Neural crest cell (in vitro differentiated cells): ENCODE measurements at regions not wholly inside any gene's neighbourhood (a gene's known extent, or its start where the extent isn't known, plus 50 kb on each side); places are given as distances from the start of the nearest gene placed in this dataset.

Experiments used
- DNase-seq: peaks from one replicate; pipeline ENCODE4 v3.0.0; 2021; ENCODE audit warnings: low read depth, mixed read lengths, low spot score
- H3K27ac Mint-ChIP-seq: one replicate; pipeline ENCODE4 v1.8.0; 2021; ENCODE audit warnings: mild to moderate bottlenecking, mixed read lengths; ENCODE audit not compliant: unreplicated experiment
- H3K27me3 Mint-ChIP-seq: 2 replicates; pipeline ENCODE4 v1.8.0; 2021; ENCODE audit warnings: low read depth, mild to moderate bottlenecking, mixed read lengths
- H3K36me3 Mint-ChIP-seq: 2 replicates; pipeline ENCODE4 v1.8.0; 2021; ENCODE audit warnings: low read depth, mild to moderate bottlenecking, mixed read lengths
- H3K4me1 Mint-ChIP-seq: 2 replicates; pipeline ENCODE4 v1.8.0; 2021; ENCODE audit warnings: mixed read lengths
- H3K4me3 Mint-ChIP-seq: one replicate; pipeline ENCODE4 v1.8.0; 2021; ENCODE audit warnings: mild to moderate bottlenecking, mixed read lengths
- H3K9me3 Mint-ChIP-seq: 2 replicates; pipeline ENCODE4 v1.8.0; 2021; ENCODE audit warnings: mixed read lengths
- CTCF ChIP-seq: fragments of 200-600 bp; sonication (generic); conservative IDR thresholded peaks from 2 replicates; pipeline ENCODE4 v1.5.0; 2021; ENCODE audit warnings: antibody characterized with exemption, mild to moderate bottlenecking

- Mint-ChIP-seq H3K27ac (no peak overlapping the region), H3K4me3 (no peak overlapping the region), H3K27me3 (no peaks in the 10 kb centered on the region), H3K4me1 (peaks cover 39% of the 10 kb centered on the region), H3K9me3 (no peaks in the 10 kb centered on the region), H3K36me3 (no peaks in the 10 kb centered on the region)
- no peak for TF ChIP-seq CTCF
- DNase-seq = no peak
Measured at GRCh38 chr2:217045700-217046475, 186.0 kb upstream of the TNP1 start.

DNA sequence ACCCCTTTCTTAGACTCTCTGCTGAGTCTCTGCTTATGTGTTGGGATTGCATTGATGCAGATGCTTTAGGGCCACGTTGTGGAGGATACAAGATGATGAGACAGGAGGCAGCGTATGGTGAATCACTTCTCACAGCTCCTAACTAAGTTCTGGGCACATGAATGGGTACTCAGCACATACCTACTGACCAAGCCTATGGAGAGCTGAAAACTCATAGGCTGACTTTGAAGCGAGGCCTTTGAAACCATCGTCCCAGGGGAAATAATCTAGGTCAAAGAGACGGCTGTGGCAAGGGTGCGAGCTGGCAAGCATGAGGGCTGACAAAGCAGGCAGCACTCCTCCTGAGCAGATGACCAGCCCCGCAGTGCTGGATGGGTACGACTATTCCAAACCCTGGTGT is 180.2 kb upstream of the TNP1 start:
- H3K36me3 Mint-ChIP-seq = no peaks in the 10 kb centered on the region
- no peaks in the 10 kb centered on the region for H3K27me3 Mint-ChIP-seq
- no peak for DNase-seq
- H3K27ac Mint-ChIP-seq = no peak overlapping the region
- H3K4me1 Mint-ChIP-seq = peaks cover 17% of the 10 kb centered on the region
- TF ChIP-seq CTCF = no peak
- H3K4me3 Mint-ChIP-seq = no peak overlapping the region
- no peaks in the 10 kb centered on the region for H3K9me3 Mint-ChIP-seq

GRCh38 chr2:217038001-217038400 is 178.1 kb upstream of the TNP1 start:
- Mint-ChIP-seq H3K4me3 (no peak overlapping the region), H3K27me3 (no peaks in the 10 kb centered on the region), H3K36me3 (no peaks in the 10 kb centered on the region), H3K9me3 (peaks cover 2% of the 10 kb centered on the region), H3K4me1 (peaks cover 16% of the 10 kb centered on the region), H3K27ac (no peak overlapping the region)
- no peak for TF ChIP-seq CTCF
- no peak for DNase-seq

DNA sequence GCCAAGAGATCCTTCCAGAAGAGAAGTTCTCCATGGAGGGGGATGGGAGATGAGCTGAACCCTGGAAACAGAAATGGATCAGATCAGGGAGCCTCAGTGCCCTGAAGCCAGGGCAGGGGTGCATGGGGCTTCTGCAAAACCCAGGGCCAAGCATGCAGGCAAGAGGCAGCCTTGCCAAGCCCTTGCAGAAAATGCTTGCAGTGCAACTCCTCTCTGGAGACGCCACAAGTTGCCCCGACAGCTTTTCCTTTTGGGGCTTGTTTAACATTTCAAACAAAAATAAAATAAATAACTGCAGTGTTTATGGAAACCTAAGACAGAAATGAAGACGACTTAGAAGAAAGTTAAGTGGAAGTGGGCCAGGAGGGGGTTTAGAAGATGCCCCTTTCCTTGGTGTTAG is 177.5 kb upstream of the TNP1 start:
- H3K4me1 Mint-ChIP-seq = peaks cover 16% of the 10 kb centered on the region
- no peaks in the 10 kb centered on the region for H3K27me3 Mint-ChIP-seq
- H3K27ac Mint-ChIP-seq = no peak overlapping the region
- H3K36me3 Mint-ChIP-seq = no peaks in the 10 kb centered on the region
- H3K9me3 Mint-ChIP-seq = peaks cover 2% of the 10 kb centered on the region
- no peak overlapping the region for H3K4me3 Mint-ChIP-seq
- TF ChIP-seq CTCF = no peak
- DNase-seq = no peak

DNA sequence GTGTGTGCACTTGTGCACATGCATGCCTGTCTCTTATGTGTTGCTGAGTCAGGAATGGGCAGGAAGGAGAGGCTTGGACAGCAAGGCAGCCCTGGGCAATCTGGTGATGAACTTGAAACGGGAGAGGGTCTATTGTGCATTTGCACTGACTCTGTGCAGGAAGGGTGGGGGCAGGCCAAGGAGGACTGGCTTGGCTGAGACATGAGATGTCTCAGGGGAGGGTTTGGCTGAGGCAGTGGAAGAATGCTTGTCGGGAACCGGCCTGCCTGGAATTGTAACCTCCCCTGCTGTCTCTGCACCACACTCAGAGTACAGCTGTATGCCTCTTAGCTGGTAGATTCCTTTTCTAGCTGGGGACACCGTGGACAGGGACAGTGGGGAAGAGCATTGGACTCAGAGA is 176.1 kb upstream of the TNP1 start:
- no peak for DNase-seq
- Mint-ChIP-seq H3K4me1 (peaks cover 16% of the 10 kb centered on the region), H3K9me3 (peaks cover 2% of the 10 kb centered on the region), H3K27me3 (no peaks in the 10 kb centered on the region), H3K4me3 (no peak overlapping the region), H3K27ac (peak overlapping the region; percentile 12), H3K36me3 (no peaks in the 10 kb centered on the region)
- no peak for TF ChIP-seq CTCF
